Stimulated activated CD8-positive, alpha-beta memory T cell treated with anti-CD3 and anti-CD28 coated beads, Interleukin-4, amount 100 ng/mL, for 4 hours (primary cell): ENCODE measurements at regions not wholly inside any gene's neighbourhood (a gene's known extent, or its start where the extent isn't known, plus 50 kb on each side); places are given as distances from the start of the nearest gene placed in this dataset.
"Not testable (repeated sequence)": the region's sequence is repeated elsewhere in the genome, so short reads cannot be mapped to it uniquely, and the experiment has no call there.

Source experiments
- DNase-seq, 2 donors: peaks; one replicate each; pipeline ENCODE4 v3.0.0-alpha.2; 2020; ENCODE audit warnings: low read depth in 2 of 2, low spot score in 1 of 2

DNA sequence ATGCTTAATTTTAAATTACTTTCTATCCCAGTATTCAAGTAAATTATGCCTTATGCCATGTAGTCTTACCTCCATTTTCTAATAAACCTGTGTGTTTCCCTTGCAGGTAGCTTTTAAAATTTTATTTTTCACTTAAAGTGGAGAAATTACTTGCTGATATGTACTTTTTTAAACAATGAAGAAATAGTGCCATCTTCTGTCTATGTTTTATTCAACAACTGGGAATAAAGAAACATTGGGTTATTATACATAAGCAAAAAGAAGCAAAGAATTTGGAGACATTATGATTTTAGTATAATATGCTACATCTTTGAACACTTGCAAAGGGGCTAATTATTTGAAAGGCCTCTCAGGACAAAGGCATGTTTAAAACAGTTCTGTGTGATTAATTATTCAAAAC is 1912.9 kb downstream of the MRPL39 start:
- no peak for DNase-seq

DNA sequence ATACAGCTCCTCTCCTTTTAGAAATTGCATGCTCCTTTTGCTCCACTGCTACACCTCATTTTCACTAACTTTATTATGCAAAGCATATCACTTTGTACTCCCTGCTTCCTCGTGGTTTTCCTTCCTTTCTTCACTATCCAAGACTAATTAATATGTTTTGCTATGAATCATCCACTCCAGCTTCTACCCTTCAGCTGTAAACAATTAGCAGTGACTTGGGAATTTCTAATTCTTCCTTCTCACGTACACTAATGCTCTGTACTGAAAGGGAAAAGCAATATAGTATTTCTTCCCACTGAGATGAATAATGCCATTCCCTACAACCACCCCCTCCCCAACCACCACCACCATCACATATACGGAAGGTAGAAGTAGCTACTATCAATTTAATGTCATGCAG is 1917.0 kb downstream of the MRPL39 start:
- DNase-seq, result no peak

DNA sequence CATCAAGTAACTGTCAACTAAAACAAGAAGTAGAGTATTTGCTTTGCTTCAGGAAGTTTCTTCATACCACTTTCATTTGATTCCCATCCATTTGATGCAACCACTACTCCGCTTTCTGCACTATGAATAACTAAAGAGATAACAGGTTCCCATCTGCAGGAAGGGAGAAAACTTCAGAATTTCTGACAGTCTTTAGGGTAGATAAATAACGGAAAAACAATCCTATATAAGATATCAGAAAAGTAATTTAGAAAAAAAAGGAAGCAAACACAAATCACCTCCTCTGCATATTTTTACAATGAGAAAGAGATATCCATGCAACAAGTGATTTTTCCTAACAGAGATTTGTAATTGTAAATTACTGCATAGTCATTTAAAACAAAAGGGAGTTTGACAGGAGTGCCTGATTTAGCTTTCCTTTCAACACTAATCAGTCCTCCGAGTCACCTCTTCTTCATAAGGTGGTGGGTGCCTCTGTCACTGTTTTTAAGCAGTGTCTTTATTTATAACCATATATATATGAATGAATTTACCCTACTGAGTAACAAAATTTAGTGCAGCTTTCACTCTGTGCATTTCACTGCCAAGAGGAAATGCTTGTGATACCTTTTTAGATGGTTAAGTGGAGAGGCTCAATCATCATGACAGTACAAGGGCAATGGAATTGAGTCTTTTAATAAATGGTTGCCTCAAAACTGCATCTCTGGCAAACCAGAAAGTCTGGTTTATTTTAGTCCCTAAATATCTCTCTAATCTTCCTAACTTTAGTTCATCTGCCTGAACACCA is 1920.4 kb downstream of the MRPL39 start:
- DNase-seq, result no peak

DNA sequence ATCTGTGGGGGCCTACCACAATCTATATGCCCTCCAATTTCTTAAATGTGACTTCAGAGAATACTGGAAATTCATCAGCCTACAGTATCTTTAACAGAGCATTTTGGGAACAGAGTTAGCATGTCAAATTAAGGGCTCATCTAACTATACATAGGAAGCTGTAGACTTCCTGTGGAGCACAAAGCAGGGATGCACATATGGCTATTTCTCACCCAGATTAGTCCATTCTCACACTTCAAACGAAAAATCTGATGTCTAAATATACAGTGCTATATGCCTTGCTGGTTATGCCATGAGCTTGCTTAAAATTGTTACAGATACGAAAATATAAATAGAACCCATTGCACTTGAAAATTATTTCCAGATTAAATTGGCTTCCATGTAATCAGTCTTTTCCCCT is 1922.8 kb downstream of the MRPL39 start:
- no peak for DNase-seq

DNA sequence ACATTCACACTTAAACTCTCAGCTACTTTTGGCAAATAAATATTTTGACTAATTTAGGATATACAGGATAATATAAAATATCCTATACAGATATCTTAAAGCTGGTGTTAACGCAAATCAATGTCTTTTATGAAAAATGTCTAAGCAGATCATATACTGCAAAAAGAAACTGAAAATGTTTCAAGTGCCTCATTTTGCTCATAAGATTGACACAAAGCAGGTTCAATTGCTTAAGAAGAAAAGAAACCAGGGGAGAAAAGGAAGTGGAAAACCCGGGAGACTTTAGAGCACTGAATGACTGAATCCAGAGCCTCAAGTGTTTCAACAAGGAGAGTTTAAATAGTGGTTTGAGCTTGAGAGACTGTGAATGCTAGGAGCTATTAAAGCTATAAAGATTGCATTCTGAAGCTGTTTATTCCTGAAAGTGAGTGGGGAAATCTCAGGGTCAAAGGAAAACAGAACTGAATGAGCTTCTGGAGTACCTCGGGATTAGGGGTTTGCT is 1943.0 kb downstream of the MRPL39 start:
- no peak for DNase-seq

DNA sequence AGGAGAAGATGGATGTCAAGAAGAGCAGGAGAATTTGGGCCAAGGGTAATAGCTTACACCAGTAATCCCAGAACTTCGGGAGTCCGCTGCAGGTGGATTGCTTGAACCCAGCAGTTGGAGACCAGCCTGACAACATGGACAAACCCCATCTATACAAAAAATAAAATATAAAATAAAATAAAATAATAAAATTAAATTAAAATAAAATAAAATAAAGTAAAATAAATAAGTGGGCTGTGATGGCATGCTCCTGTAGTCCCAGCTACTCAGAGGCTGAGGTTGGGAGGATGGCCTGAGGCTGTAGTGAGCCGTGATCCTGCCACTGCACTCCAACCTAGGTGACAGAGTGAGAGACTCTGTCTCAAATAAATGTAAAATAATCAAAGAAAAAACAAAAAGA is 1946.7 kb downstream of the MRPL39 start:
- DNase-seq, result no peak

DNA sequence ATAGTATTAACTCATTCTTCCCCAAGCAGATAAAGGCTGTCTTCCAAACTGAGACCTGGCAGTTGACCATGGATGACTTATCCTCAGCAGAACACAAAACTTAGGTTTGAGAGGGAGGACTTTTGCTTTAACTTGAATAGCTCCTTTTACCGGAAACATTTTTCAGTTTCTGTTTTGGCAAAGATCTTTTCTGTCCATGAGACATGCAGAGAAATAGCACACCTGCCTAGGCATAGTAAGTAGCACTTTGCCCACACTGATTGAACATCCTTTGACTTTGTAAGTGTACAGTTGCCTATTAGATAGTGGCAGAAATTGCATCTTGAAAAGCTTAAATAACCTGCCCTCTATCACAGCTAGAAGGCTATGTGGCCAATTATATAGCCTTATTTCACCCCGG is 1962.5 kb downstream of the MRPL39 start:
- DNase-seq, result no peak

DNA sequence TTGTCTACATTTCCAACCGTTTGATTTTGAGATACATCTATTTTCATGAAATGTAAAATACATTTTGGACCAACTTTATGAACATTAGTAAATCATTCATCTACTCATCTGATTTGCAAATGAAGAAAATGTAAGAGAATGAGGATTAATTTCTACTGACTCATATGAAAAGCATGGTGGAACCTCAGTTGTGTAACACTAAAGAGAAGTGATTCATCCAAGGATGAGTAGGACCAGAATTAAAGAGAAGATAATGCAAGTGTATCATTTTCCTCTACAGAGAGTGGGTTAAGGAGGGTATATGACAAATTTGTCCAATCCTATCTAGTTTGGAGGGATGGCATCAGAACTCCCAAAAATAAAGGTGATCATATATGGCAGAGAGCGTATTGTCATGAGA is 1967.6 kb downstream of the MRPL39 start:
- no peak for DNase-seq

DNA sequence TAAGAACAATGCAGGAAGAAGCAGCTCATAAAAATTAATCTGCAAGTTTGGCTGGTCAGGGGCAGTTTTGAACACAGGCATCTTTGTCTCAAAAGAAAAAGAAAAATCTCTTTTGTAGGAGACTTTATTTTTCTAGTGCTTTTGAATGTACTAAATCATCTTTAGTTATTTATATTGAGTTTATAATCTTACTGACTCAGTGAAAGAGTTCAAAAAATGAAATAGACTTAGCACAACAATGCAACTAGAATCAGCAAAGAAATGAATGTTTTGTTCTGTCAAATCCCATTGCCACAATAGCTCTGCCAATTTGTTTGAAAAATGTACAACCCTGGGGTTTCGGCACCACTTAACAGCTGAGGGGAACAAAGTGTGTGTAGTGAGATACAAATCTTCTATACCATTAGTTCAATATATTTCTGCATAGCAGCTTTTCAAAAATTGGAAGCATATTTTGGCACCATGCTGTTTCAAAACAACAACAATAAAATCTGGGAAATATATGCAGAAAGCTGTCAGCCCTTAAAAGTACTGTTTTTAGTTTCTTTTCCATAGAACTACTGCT is 1969.1 kb downstream of the MRPL39 start:
- no peak for DNase-seq

DNA sequence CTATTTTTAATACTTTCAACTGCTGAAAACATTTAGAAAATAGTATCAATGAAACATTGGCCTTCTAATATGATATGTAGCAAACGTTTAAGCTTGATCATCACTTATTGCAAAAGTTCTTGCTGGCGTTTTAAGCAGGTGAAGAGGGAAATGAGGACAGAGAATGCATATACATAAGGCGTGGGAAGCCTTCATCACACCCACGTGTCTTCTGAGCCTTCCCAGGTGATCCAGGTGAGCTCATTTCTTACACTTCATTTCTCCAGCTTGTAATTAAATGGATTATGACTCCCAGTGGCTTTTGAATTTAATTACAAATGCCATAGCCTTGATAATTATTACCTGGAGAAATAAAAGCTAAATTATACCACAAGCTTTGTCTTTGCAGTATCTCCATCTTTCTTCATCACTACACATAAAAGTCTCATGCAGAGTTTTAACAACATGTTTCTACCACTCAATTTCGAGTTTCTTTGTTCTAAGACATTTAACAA is 1973.8 kb downstream of the MRPL39 start:
- DNase-seq, result no peak

DNA sequence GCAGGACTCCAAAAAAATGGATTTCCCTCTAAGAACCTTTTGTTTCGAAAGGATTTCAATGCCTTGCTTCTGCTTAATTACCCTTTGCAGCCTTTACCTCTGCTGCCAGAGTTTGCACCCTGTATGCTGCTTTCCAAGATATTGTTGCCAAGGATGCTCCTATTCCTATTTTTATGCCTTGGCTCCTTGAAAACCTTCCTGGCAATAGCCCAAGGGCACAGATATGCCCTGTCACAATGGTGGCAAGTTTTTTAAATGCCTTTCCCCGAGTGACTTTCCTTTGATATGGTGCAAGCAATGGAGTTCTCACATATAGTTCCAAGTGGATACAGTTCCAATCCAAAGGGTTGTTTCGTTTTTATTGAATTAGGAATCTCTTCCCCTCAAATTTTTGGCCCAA is 1983.0 kb downstream of the MRPL39 start:
- no peak for DNase-seq

DNA sequence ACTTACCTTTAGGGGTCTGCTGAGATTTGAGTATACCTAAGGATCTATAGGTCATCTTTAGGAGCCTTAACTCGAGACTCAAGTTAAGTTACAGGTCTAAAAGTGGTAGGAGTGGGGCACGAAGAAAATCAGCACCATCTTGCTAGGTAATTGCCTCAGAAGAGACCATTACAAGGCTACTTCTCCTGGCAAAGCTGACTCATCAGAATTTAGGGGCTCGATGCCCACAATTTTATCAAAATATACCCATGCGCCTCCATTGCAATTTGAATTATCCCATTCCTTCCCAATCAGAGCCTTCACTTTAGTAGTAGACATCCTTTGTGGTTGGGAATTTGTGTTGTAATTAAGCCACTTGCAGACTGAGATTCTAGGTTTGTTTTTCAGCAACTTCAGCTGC is 1994.3 kb downstream of the MRPL39 start:
- no peak for DNase-seq

DNA sequence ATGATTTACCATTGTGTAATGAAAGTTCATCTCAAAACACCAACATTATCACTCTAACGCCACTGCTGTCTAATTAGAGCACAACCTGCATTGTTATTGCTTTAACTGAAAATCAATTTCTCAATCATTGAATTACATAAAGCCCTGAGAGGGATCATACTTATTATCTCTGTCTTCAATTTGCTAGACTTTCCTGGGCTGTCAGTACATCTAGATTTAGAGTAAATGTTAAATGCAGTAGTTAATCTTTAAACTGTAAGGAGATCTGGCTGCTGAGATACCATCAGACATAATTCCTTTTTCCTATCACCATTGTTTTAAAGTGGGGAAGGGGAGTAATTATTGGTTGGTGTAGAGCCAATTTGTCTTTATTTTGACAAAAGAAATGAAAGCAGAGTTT is 1995.1 kb downstream of the MRPL39 start:
- no peak for DNase-seq

DNA sequence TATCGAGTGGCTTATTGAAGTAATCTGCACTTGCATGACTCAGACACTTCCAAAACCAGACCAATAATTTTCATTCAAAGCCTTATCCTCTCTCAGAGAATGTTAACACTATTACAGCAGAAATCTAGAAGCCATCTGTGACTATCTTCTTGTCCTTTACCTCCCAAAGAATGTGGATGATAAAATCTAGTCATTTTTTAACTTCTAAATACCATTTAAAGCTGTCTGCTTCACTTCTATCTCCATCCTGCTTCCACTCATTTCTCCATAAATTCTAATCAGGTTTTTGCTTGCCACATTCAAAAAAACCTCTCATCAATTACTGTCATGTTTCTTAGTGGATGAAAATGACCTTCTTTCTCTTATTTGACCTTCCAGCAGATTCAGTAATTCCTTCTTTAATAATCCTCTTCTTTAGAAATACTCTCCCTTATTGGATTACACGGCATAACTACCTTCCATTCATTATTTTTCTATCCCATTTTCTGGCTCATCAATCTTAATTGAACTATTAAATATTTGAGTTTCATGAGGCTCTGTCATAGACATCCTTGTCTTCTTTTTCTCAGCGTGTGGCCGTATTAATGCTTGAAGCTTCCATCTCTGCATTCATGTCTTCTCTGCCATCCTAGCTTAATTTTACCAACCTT is 1999.4 kb downstream of the MRPL39 start:
- no peak for DNase-seq

DNA sequence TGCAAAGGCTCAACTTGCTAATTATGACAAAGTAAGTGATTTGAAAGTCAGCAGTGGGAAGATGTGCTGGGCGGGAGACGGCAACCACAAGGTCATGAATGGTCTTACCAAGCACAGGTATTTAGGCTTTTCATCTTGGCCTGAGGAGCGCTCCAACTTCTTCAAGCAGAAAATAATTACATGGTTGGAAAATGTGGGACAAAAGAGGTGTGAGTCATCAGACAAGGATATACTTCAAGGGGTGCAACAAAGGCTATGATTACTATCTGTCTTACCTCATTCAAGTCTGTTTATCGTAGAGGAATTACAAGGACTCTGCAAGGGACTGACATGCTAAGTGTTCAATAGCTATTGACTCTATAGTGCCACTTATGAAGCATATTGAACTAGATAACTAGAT is 2005.7 kb downstream of the MRPL39 start:
- DNase-seq, result no peak

DNA sequence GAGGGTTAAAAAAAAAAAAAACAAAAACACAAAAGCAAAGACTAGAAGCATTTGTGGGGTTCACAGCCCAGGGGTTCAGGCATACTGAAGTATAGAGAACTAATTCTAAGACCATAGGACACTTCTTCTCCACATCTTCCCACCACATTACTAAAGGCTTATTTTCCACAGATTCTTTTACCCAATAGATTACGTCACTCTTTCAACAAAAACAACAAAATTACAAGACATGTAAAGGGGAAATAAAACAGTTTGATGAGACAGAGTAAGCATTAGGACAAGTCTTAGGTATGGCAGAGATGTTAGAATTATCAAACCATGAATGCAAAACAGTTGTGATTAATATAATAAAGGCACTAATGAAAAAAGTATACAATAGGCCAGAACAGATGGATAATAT is 2013.7 kb downstream of the MRPL39 start:
- no peak for DNase-seq

DNA sequence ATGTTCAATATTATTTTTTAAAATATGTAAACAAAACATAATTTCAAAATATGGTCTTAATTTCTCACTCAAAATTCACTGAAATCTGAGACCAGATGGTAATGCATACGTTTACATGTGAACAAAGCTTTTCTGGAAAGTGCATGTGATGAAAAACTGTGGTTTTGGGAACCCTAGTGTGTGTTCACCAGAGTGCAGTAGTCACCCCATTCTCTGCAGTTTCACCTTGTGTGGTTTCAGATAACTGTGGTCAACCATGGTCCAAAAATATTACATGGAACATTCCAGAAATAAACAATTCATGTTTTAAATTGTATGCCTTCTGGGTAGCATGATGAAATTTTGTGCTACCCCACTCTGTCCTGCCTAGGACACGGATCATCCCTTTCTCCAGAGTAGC is 2021.9 kb downstream of the MRPL39 start:
- no peak for DNase-seq

DNA sequence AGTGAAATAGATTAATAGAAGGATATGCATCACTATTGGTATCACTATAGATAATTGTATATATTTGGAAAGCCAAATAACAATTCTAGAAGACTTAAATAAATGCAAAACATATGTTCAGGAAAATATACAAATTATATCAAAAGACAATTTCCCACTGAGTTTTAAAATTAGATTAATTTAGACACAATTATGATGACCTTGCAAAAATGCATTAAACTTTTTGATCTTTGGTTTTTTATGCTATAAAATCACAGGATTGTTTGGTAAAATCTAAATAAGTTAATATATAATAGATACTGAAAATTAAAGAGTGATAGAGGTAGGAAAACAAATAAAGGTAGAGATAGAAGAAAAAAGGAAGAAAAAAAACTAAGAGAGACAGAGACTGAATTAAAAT is 2027.7 kb downstream of the MRPL39 start:
- no peak for DNase-seq

DNA sequence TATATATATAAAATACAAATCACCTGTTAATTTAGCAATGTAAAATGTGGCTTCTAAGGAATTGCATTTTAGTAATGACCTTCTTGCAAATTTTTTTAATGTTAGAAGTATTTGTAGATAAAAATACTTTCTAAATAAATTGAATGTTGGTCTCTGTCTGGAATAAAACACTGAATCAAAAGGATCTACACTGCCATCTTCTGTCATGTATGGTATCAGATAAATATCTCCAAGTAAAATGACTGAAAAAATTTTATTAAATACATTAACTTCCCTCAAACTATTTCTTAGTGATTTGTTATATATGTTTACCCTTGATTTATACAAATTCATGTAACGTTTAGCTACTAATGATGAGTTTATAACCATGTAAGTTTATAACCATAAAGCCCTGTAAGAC is 2029.3 kb downstream of the MRPL39 start:
- no peak for DNase-seq

DNA sequence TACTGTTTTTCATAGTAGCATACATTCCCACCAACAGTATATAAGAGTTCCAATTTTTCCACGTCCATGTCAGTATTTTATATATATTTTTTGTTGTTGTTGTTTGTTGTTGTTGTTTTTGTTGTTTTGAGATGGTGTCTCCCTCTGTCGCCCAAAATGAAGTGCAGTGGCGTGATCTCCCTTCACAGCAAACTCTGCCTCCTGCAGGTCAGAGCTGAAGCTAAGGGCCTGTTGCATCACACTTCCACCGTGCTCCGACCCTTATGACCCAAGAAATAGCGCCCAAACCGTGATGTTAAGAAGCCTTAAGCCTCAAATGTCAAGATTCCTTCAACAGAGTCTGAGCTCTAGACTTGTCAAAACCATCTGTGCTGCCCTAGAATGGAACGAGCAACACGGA is 2032.3 kb downstream of the MRPL39 start:
- no peak for DNase-seq

DNA sequence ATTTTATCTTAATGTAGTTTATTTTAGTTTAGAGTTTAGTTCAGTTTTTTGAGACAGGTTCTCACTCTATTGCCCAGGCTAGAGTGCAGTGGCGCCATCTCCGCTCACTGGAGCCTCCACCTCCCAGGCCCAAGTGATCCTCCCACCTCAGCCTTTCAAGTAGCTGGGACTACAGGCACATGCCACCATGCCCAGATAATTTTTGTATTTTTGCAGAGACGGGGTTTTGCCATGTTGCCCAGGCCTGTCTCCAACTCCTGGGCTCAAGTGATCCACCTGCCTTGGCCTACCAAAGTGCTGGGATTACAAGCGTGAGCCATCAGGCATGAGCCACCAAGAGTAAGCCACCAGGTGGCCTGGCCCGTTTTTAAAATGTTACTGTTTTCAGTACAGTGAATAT is 2058.4 kb downstream of the MRPL39 start:
- DNase-seq, result not testable (repeated sequence)

DNA sequence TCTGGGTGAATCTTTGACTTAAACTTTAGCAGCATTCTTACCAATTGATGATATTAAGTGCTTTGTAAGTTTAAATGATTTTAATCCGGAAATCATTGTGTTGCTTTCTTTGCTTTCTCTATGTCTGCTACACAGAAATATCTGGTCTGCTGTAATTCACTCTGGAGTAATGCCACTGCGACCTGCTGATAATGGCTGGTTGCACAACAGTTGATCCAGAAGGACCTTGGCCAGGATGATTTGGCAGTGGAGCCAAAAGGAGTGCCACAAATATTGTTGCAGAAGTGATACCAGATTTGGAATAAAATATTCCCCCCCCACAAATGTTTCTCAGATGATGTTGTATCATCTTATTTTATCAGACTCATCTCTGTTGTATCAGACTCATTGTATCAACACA is 2063.9 kb downstream of the MRPL39 start:
- no peak for DNase-seq
